H9 (cell line): ENCODE measurements at regions not wholly inside any gene's neighbourhood (a gene's known extent, or its start where the extent isn't known, plus 50 kb on each side); places are given as distances from the start of the nearest gene placed in this dataset.

Experiments
- DNase-seq: peaks from one replicate; pipeline ENCODE4 v3.0.0-alpha.2; 2017
- H2AFZ ChIP-seq: one replicate; pipeline ENCODE4 v1.6.1; 2013; ENCODE audit warnings: mild to moderate bottlenecking, low read length, control low read depth, moderate library complexity
- H2AK5ac ChIP-seq: 2 replicates; pipeline ENCODE4 v1.6.1; 2013; ENCODE audit warnings: low read length, control low read depth, mixed read lengths; ENCODE audit not compliant: insufficient read length
- H2BK120ac ChIP-seq: one replicate; pipeline ENCODE4 v1.6.1; 2013; ENCODE audit warnings: low read depth, mild to moderate bottlenecking, low read length, control low read depth, inconsistent platforms; ENCODE audit not compliant: poor library complexity, severe bottlenecking
- H2BK12ac ChIP-seq: 2 replicates; pipeline ENCODE4 v1.6.1; 2013; ENCODE audit warnings: low read length, control low read depth, mixed read lengths, low read depth; ENCODE audit not compliant: insufficient read length
- H2BK15ac ChIP-seq: 2 replicates; pipeline ENCODE4 v1.6.1; 2013; ENCODE audit warnings: low read depth, low read length, control low read depth
- H2BK20ac ChIP-seq: one replicate; pipeline ENCODE4 v1.6.1; 2013; ENCODE audit warnings: low read depth, mild to moderate bottlenecking, low read length, control low read depth, inconsistent platforms; ENCODE audit not compliant: poor library complexity, severe bottlenecking
- H2BK5ac ChIP-seq: 2 replicates; pipeline ENCODE4 v1.6.1; 2013; ENCODE audit warnings: low read length, control low read depth, mixed read lengths; ENCODE audit not compliant: insufficient read length
- H3K14ac ChIP-seq: 2 replicates; pipeline ENCODE4 v1.6.1; 2013; ENCODE audit warnings: low read length, control low read depth; ENCODE audit not compliant: insufficient read depth
- H3K18ac ChIP-seq: 2 replicates; pipeline ENCODE4 v1.6.1; 2013; ENCODE audit warnings: low read depth, mild to moderate bottlenecking, mixed read lengths, low read length, control low read depth; ENCODE audit not compliant: insufficient read length
- H3K23ac ChIP-seq: 2 replicates; pipeline ENCODE4 v1.6.1; 2013; ENCODE audit warnings: low read length, control low read depth, mixed read lengths, low read depth; ENCODE audit not compliant: insufficient read length
- H3K23me2 ChIP-seq: 2 replicates; pipeline ENCODE4 v1.6.1; 2013; ENCODE audit warnings: low read depth, mild to moderate bottlenecking, mixed read lengths, low read length, control low read depth; ENCODE audit not compliant: insufficient read length, poor library complexity, severe bottlenecking
- H3K27ac ChIP-seq: 2 replicates; pipeline ENCODE4 v1.5.1; 2013; ENCODE audit warnings: low read length, control low read depth, mixed read lengths, low read depth; ENCODE audit not compliant: insufficient read length
- H3K27me3 ChIP-seq: 2 replicates; pipeline ENCODE4 v1.6.1; 2013; ENCODE audit warnings: low read length, control low read depth, inconsistent platforms; ENCODE audit not compliant: insufficient read depth
- H3K4ac ChIP-seq: 2 replicates; pipeline ENCODE4 v1.6.1; 2013; ENCODE audit warnings: low read depth, mild to moderate bottlenecking, control low read depth, inconsistent platforms, low read length, moderate library complexity
- H3K4me1 ChIP-seq: 2 replicates; pipeline ENCODE4 v1.6.1; 2013; ENCODE audit warnings: low read length, control low read depth, inconsistent platforms; ENCODE audit not compliant: insufficient read depth
- H3K4me2 ChIP-seq: 2 replicates; pipeline ENCODE4 v1.6.1; 2013; ENCODE audit warnings: low read length, control low read depth, mixed read lengths; ENCODE audit not compliant: insufficient read length, insufficient read depth
- H3K56ac ChIP-seq: 2 replicates; pipeline ENCODE4 v1.6.1; 2013; ENCODE audit warnings: low read depth, mild to moderate bottlenecking, mixed read lengths, low read length, control low read depth; ENCODE audit not compliant: insufficient read length
- H3K79me1 ChIP-seq: 2 replicates; pipeline ENCODE4 v1.6.1; 2013; ENCODE audit warnings: low read depth, mild to moderate bottlenecking, moderate library complexity, low read length, control low read depth, inconsistent platforms; ENCODE audit not compliant: insufficient read depth, poor library complexity, severe bottlenecking
- H3K79me2 ChIP-seq: 2 replicates; pipeline ENCODE4 v1.6.1; 2013; ENCODE audit warnings: low read length, control low read depth, inconsistent platforms; ENCODE audit not compliant: insufficient read depth
- H3K9ac ChIP-seq: 2 replicates; pipeline ENCODE4 v1.6.1; 2013; ENCODE audit warnings: low read length, control low read depth, mixed read lengths; ENCODE audit not compliant: insufficient read length; ENCODE audit errors: extremely low read depth
- H3K9me3 ChIP-seq: one replicate; pipeline ENCODE4 v1.6.1; 2013; ENCODE audit warnings: low read depth, low read length, inconsistent platforms; ENCODE audit not compliant: control insufficient read depth
- H3T11ph ChIP-seq: one replicate; pipeline ENCODE4 v1.6.1; 2013; ENCODE audit warnings: mild to moderate bottlenecking, low read length, control low read depth, inconsistent platforms
- H4K20me1 ChIP-seq: one replicate; pipeline ENCODE4 v1.6.1; 2013; ENCODE audit not compliant: control insufficient read depth, insufficient read length, insufficient read depth
- H4K5ac ChIP-seq: 2 replicates; pipeline ENCODE4 v1.6.1; 2013; ENCODE audit warnings: low read depth, mild to moderate bottlenecking, mixed read lengths, low read length, control low read depth; ENCODE audit not compliant: insufficient read length
- H4K8ac ChIP-seq: replicated peaks from 2 replicates; pipeline ENCODE4 v1.6.1; 2013; ENCODE audit warnings: low read length, control low read depth, mixed read lengths, low read depth; ENCODE audit not compliant: insufficient read length
- H4K91ac ChIP-seq: 2 replicates; pipeline ENCODE4 v1.6.1; 2013; ENCODE audit warnings: low read depth, mild to moderate bottlenecking, moderate library complexity, mixed read lengths, low read length, control low read depth; ENCODE audit not compliant: insufficient read length
- H3K27ac Mint-ChIP-seq, 3 experiments: 2 replicates in 2 of 3; 3 replicates in 1 of 3; pipeline ENCODE4 v1.8.0; 2020 to 2021; ENCODE audit warnings: mixed read lengths in 3 of 3, mild to moderate bottlenecking in 1 of 3, moderate library complexity in 1 of 3
- H3K27me3 Mint-ChIP-seq: 2 replicates; pipeline ENCODE4 v1.8.0; 2021; ENCODE audit warnings: low read depth, mild to moderate bottlenecking, moderate library complexity, mixed read lengths
- H3K36me3 Mint-ChIP-seq, 3 experiments: 2 replicates in 2 of 3; 3 replicates in 1 of 3; pipeline ENCODE4 v1.8.0; 2020 to 2021; ENCODE audit warnings: low read depth in 3 of 3, mixed read lengths in 3 of 3; ENCODE audit not compliant: insufficient read depth in 1 of 3
- H3K4me1 Mint-ChIP-seq, 2 experiments: 2 replicates each; pipeline ENCODE4 v1.8.0; 2020; ENCODE audit warnings: mixed read lengths in 2 of 2
- H3K4me3 Mint-ChIP-seq, 2 experiments: 2 replicates in 1 of 2; 3 replicates in 1 of 2; pipeline ENCODE4 v1.8.0; 2020 to 2021; ENCODE audit warnings: mild to moderate bottlenecking in 2 of 2, mixed read lengths in 2 of 2, moderate library complexity in 1 of 2
- H3K9me3 Mint-ChIP-seq, 2 experiments: 2 replicates in 1 of 2; 3 replicates in 1 of 2; pipeline ENCODE4 v1.8.0; 2020; ENCODE audit warnings: mild to moderate bottlenecking in 2 of 2, mixed read lengths in 2 of 2, moderate library complexity in 1 of 2
- WGBS: extraction: QIAGEN DNeasy Blood & Tissue Kit; methylation state at CpG from one replicate; pipeline ENCODE4 v1.1.7; 2013; ENCODE audit warnings: missing lambda C conversion rate, low lambda C conversion rate, mixed read lengths; ENCODE audit not compliant: insufficient read length; ENCODE audit errors: extremely low coverage; 5-methylcytosine and 5-hydroxymethylcytosine counted together
- TF ChIP-seq, protein P1 (sequence below): fragments of 200-600 bp; sonication (generic); conservative IDR thresholded peaks from 3 replicates; pipeline ENCODE4 v1.8.0; 2021; ENCODE audit warnings: antibody characterized with exemption, mild to moderate bottlenecking

DNA sequence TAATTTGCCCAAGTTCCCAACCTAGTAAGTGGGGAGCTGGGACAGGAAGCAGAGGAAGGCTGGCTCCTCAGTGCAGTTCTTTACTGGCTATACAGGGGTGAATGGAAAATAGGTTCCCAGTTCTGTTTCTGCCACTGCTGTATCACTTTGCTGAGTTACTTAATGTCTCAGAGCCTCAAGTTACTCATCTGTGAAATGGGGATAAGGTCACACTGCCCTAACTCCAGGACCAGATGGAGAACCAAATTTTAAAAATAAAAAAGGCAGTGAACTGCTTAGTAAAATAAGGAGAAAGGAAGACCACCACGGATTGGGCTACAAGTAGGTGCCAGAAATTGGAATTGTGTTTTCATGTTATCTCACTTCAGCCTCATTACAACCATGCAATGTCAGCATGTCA is 147.8 kb downstream of the OMA1 start:
- H4K20me1 ChIP-seq: no peaks in the 10 kb centered on the region
- Mint-ChIP-seq H3K36me3 (no peaks in the 10 kb centered on the region), H3K4me1 (peaks cover 37 to 47% of the 10 kb centered on the region in 2 experiments), H3K4me3 (no peak overlapping the region), H3K27ac (no peak overlapping the region), H3K9me3 (no peaks in the 10 kb centered on the region), H3K27me3 (no peaks in the 10 kb centered on the region; the same call in none of the 2 replicates)
- no peaks in the 10 kb centered on the region for H3K79me2 ChIP-seq
- no peak overlapping the region for H3K27ac ChIP-seq
- no peaks in the 10 kb centered on the region for H3K27me3 ChIP-seq
- H3K14ac ChIP-seq: no peak overlapping the region
- no peak overlapping the region for H2BK15ac ChIP-seq
- H3K4me2 ChIP-seq: no peak overlapping the region
- no peak overlapping the region for H4K8ac ChIP-seq
- no peak overlapping the region for H2AK5ac ChIP-seq
- H3K9me3 ChIP-seq: no peaks in the 10 kb centered on the region
- H3K79me1 ChIP-seq: no peaks in the 10 kb centered on the region
- H4K91ac ChIP-seq: no peak overlapping the region
- no CpG with 5 or more reads among the region's 1 CpG for WGBS
- H3K23ac ChIP-seq: no peak overlapping the region
- no peak overlapping the region for H3T11ph ChIP-seq
- no peak overlapping the region for H2BK5ac ChIP-seq
- no peak overlapping the region for H3K18ac ChIP-seq
- TF ChIP-seq, protein P1, sequence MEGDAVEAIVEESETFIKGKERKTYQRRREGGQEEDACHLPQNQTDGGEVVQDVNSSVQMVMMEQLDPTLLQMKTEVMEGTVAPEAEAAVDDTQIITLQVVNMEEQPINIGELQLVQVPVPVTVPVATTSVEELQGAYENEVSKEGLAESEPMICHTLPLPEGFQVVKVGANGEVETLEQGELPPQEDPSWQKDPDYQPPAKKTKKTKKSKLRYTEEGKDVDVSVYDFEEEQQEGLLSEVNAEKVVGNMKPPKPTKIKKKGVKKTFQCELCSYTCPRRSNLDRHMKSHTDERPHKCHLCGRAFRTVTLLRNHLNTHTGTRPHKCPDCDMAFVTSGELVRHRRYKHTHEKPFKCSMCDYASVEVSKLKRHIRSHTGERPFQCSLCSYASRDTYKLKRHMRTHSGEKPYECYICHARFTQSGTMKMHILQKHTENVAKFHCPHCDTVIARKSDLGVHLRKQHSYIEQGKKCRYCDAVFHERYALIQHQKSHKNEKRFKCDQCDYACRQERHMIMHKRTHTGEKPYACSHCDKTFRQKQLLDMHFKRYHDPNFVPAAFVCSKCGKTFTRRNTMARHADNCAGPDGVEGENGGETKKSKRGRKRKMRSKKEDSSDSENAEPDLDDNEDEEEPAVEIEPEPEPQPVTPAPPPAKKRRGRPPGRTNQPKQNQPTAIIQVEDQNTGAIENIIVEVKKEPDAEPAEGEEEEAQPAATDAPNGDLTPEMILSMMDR: no peak
- H2BK120ac ChIP-seq: no peak overlapping the region
- no peak overlapping the region for H3K9ac ChIP-seq
- no peak overlapping the region for H2AFZ ChIP-seq
- no peak overlapping the region for H4K5ac ChIP-seq
- no peak for DNase-seq
- no peaks in the 10 kb centered on the region for H3K23me2 ChIP-seq
- H3K4ac ChIP-seq: no peak overlapping the region
- no peak overlapping the region for H3K56ac ChIP-seq
- H2BK12ac ChIP-seq: no peak overlapping the region
- H3K4me1 ChIP-seq: peaks cover 16% of the 10 kb centered on the region
- no peak overlapping the region for H2BK20ac ChIP-seq
